ENCODE measurements at regions not wholly inside any gene's neighbourhood (a gene's known extent, or its start where the extent isn't known, plus 50 kb on each side); places are given as distances from the start of the nearest gene placed in this dataset.

GRCh38 chr6:19983374-19983773 is 146.2 kb downstream of the ID4 start:
- Mint-ChIP-seq H3K27me3 (ENCODE audit: insufficient read depth, unreplicated experiment) (peaks cover 20% of the 10 kb centered on the region), H3K27ac (ENCODE audit: unreplicated experiment) (no peak overlapping the region), H3K36me3 (ENCODE audit: insufficient read depth, unreplicated experiment) (no peaks in the 10 kb centered on the region), H3K4me1 (ENCODE audit: low read depth, unreplicated experiment) (no peaks in the 10 kb centered on the region), H3K9me3 (ENCODE audit: unreplicated experiment) (no peaks in the 10 kb centered on the region), H3K4me3 (ENCODE audit: unreplicated experiment) (no peak overlapping the region)
- ChIA-PET POLR2A (no interaction called here), CTCF (no interaction called here)
- Histone ChIP-seq H3K4me3 (ENCODE audit: low read depth, low read length) (no peak overlapping the region), H3K9me3 (no peaks in the 10 kb centered on the region), H3K4me1 (no peaks in the 10 kb centered on the region), H3K36me3 (ENCODE audit: control insufficient read depth, insufficient read depth, low read length) (no peaks in the 10 kb centered on the region), H3K27me3 (replicated peaks; ENCODE audit: control insufficient read depth, insufficient read depth, low read length) (no peaks in the 10 kb centered on the region)
- no peak for TF ChIP-seq CTCF (IDR thresholded peaks at IDR 0.05; ENCODE audit: insufficient read depth in 1 of 2, low read depth in 1 of 2, low read length in 1 of 2, severe bottlenecking in 1 of 2, unreplicated experiment in 1 of 2)
- DNase-seq = no peak
- intact Hi-C loops (cut with micrococcal nuclease; ENCODE audit: unreplicated experiment) = no loop called here
- no TSS peak for BruUV-seq (replicated peaks)

GRCh38 chr6:19986691-19987438 is 149.7 kb downstream of the ID4 start:
- Histone ChIP-seq H3K36me3 (ENCODE audit: control insufficient read depth, insufficient read depth, low read length) (no peaks in the 10 kb centered on the region), H3K27me3 (replicated peaks; ENCODE audit: control insufficient read depth, insufficient read depth, low read length) (no peaks in the 10 kb centered on the region), H3K4me3 (ENCODE audit: low read depth, low read length) (no peak overlapping the region), H3K9me3 (no peaks in the 10 kb centered on the region), H3K4me1 (no peaks in the 10 kb centered on the region)
- Mint-ChIP-seq H3K4me3 (ENCODE audit: unreplicated experiment) (no peak overlapping the region), H3K36me3 (ENCODE audit: insufficient read depth, unreplicated experiment) (no peaks in the 10 kb centered on the region), H3K27me3 (ENCODE audit: insufficient read depth, unreplicated experiment) (peaks cover 17% of the 10 kb centered on the region), H3K9me3 (ENCODE audit: unreplicated experiment) (no peaks in the 10 kb centered on the region), H3K4me1 (ENCODE audit: low read depth, unreplicated experiment) (no peaks in the 10 kb centered on the region), H3K27ac (ENCODE audit: unreplicated experiment) (no peak overlapping the region)
- DNase-seq = no peak
- no TSS peak for BruUV-seq (replicated peaks)
- ChIA-PET POLR2A (no interaction called here), CTCF (no interaction called here)
- no peak for TF ChIP-seq CTCF (IDR thresholded peaks at IDR 0.05; ENCODE audit: insufficient read depth in 1 of 2, low read depth in 1 of 2, low read length in 1 of 2, severe bottlenecking in 1 of 2, unreplicated experiment in 1 of 2)
- intact Hi-C loops (cut with micrococcal nuclease; ENCODE audit: unreplicated experiment) = loop anchor here (5.0 kb wide), 1 partner anchor 70 kb away; no protein-coding TSS in a partner anchor

GRCh38 chr6:19988555-19988954 is 151.4 kb downstream of the ID4 start:
- DNase-seq = peak in 1 of 2 experiments; percentile 14
- Histone ChIP-seq H3K4me1 (no peaks in the 10 kb centered on the region), H3K36me3 (ENCODE audit: control insufficient read depth, insufficient read depth, low read length) (no peaks in the 10 kb centered on the region), H3K9me3 (no peaks in the 10 kb centered on the region), H3K4me3 (ENCODE audit: low read depth, low read length) (no peak overlapping the region), H3K27me3 (replicated peaks; ENCODE audit: control insufficient read depth, insufficient read depth, low read length) (no peaks in the 10 kb centered on the region)
- intact Hi-C loops (cut with micrococcal nuclease; ENCODE audit: unreplicated experiment) = loop anchor here (5.0 kb wide), 1 partner anchor 69 kb away; no protein-coding TSS in a partner anchor
- H3K4me3 Mint-ChIP-seq (ENCODE audit: unreplicated experiment) = no peak overlapping the region
- TF ChIP-seq CTCF (IDR thresholded peaks at IDR 0.05; ENCODE audit: insufficient read depth in 1 of 2, low read depth in 1 of 2, low read length in 1 of 2, severe bottlenecking in 1 of 2, unreplicated experiment in 1 of 2) = no peak
- no TSS peak for BruUV-seq (replicated peaks)
- ChIA-PET POLR2A (no interaction called here), CTCF (no interaction called here)
- no peaks in the 10 kb centered on the region for H3K9me3 Mint-ChIP-seq (ENCODE audit: unreplicated experiment)
- H3K27ac Mint-ChIP-seq (ENCODE audit: unreplicated experiment) = no peak overlapping the region
- no peaks in the 10 kb centered on the region for H3K36me3 Mint-ChIP-seq (ENCODE audit: insufficient read depth, unreplicated experiment)
- H3K4me1 Mint-ChIP-seq (ENCODE audit: low read depth, unreplicated experiment) = no peaks in the 10 kb centered on the region
- peaks cover 7% of the 10 kb centered on the region for H3K27me3 Mint-ChIP-seq (ENCODE audit: insufficient read depth, unreplicated experiment)
